HCT116 (cell line): ENCODE measurements at regions not wholly inside any gene's neighbourhood (a gene's known extent, or its start where the extent isn't known, plus 50 kb on each side); places are given as distances from the start of the nearest gene placed in this dataset.

Experiments used
- ATAC-seq: fragments of 200-7000 bp; cut with Tn5 transposase; 2 replicates; pipeline ENCODE4 v1.9.1; 2020; ENCODE audit warnings: mild to moderate bottlenecking, moderate library complexity
- BruUV-seq: library from RNA; stranded (reverse); fragments of 400-500 nt; replicated peaks from 2 replicates; lab custom pipeline; 2021; lab: Mats Ljungman, UMichigan
- CTCF ChIA-PET: fragments of 300-600 bp; sonication (Branson Sonifier 250); formaldehyde crosslinking; loops from one replicate; lab custom pipeline; 2021; ENCODE audit warnings: antibody characterized with exemption; lab: Charles Lee
- POLR2A ChIA-PET: fragments of 300-600, 350-600 bp; sonication (Branson Sonifier 250); formaldehyde crosslinking; loops from one replicate; lab custom pipeline; 2021; ENCODE audit warnings: antibody characterized with exemption; lab: Charles Lee
- RAD21 ChIA-PET, 2 experiments: fragments of 300-600 bp; sonication (Branson Sonifier 250); formaldehyde crosslinking; loops; one replicate each; lab custom pipeline; 2023; ENCODE audit warnings: low total read pairs in 2 of 2; ENCODE audit not compliant: uncharacterized antibody in 2 of 2, unreplicated experiment in 2 of 2, low non-redundant PET in 1 of 2; lab: Charles Lee
- DNase-seq: peaks from one replicate; pipeline ENCODE4 v3.0.0-alpha.2; 2010; ENCODE audit warnings: low read depth, low spot score
- H2AFZ ChIP-seq: fragments of 200-600 bp; shearing (Covaris generic), sonication (generic); 2 replicates; pipeline ENCODE4 v1.6.1; 2017; ENCODE audit warnings: low read depth, mixed run types, mixed read lengths, antibody characterized with exemption, low read length; ENCODE audit not compliant: poor library complexity, severe bottlenecking
- H3K27ac ChIP-seq: 2 replicates; pipeline ENCODE4 v1.5.1; 2012; ENCODE audit warnings: low read depth, low read length
- H3K27me3 ChIP-seq: fragments of 200-600 bp; sonication (generic); 2 replicates; pipeline ENCODE4 v1.6.1; 2016; ENCODE audit warnings: mixed run types, low read length, mixed read lengths; ENCODE audit not compliant: insufficient read depth
- H3K36me3 ChIP-seq, 2 experiments: fragments of 200-500 bp in 1 of 2; fragments of 200-600 bp in 1 of 2; sonication (Bioruptor generic) in 1 of 2; sonication (generic) in 1 of 2; 2 replicates each; pipeline versions ENCODE4 v1.5.1 to v1.6.1; 2014 to 2016; ENCODE audit warnings: low read length in 2 of 2, inconsistent platforms in 1 of 2, mixed read lengths in 1 of 2, mixed run types in 1 of 2; ENCODE audit not compliant: insufficient read depth in 2 of 2, control insufficient read depth in 1 of 2
- H3K4me1 ChIP-seq, 2 experiments: fragments of 200-600 bp in 1 of 2; sonication (generic) in 1 of 2; 2 replicates each; pipeline versions ENCODE4 v1.5.1 to v1.6.1; 2012 to 2017; ENCODE audit warnings: low read length in 2 of 2, inconsistent platforms in 1 of 2, mild to moderate bottlenecking in 1 of 2, mixed read lengths in 1 of 2, mixed run types in 1 of 2, moderate library complexity in 1 of 2; ENCODE audit not compliant: insufficient read depth in 2 of 2, control insufficient read depth in 1 of 2
- H3K4me2 ChIP-seq: fragments of 200-600 bp; sonication (generic); 2 replicates; pipeline ENCODE4 v1.6.1; 2017; ENCODE audit warnings: mixed run types, low read length, mixed read lengths
- H3K4me3 ChIP-seq, 2 experiments: fragments of 200-600 bp in 1 of 2; sonication (generic) in 1 of 2; replicated peaks in 1 of 2; 2 replicates each; pipeline ENCODE4 v1.5.1; 2011 to 2016; ENCODE audit warnings: low read length in 2 of 2, control low read depth in 1 of 2, low read depth in 1 of 2, mild to moderate bottlenecking in 1 of 2, mixed read lengths in 1 of 2, mixed run types in 1 of 2
- H3K79me2 ChIP-seq: fragments of 200-600 bp; sonication (generic); 2 replicates; pipeline ENCODE4 v1.6.1; 2017; ENCODE audit warnings: mild to moderate bottlenecking, mixed run types, low read length, moderate library complexity, mixed read lengths; ENCODE audit not compliant: insufficient read depth
- H3K9ac ChIP-seq: fragments of 200-600 bp; sonication (generic); 2 replicates; pipeline ENCODE4 v1.6.1; 2016; ENCODE audit warnings: low read length, mixed read lengths
- H3K9me2 ChIP-seq: fragments of 200-600 bp; sonication (generic), shearing (Covaris generic); 2 replicates; pipeline ENCODE4 v1.6.1; 2017; ENCODE audit warnings: mixed run types, mild to moderate bottlenecking, moderate library complexity; ENCODE audit not compliant: insufficient read depth
- H3K9me3 ChIP-seq, 2 experiments: fragments of 200-500 bp in 1 of 2; fragments of 200-600 bp in 1 of 2; sonication (Bioruptor generic) in 1 of 2; sonication (generic) in 1 of 2; 2 replicates each; pipeline ENCODE4 v1.6.1; 2014 to 2017; ENCODE audit warnings: low read length in 2 of 2, mixed read lengths in 2 of 2, inconsistent platforms in 1 of 2, low read depth in 1 of 2, mild to moderate bottlenecking in 1 of 2, mixed run types in 1 of 2, moderate library complexity in 1 of 2; ENCODE audit not compliant: control insufficient read depth in 1 of 2, insufficient read depth in 1 of 2
- H4K20me1 ChIP-seq: fragments of 200-600 bp; sonication (generic), shearing (Covaris generic); 2 replicates; pipeline ENCODE4 v1.6.1; 2017; ENCODE audit warnings: mixed run types, mild to moderate bottlenecking, moderate library complexity; ENCODE audit not compliant: insufficient read depth
- CEBPB ChIP-seq: IDR thresholded peaks from 2 replicates; pipeline ENCODE4 v1.6.1; 2012; ENCODE audit warnings: low read depth
- EGR1 ChIP-seq: IDR thresholded peaks from 2 replicates; pipeline ENCODE4 v1.6.1; 2012; ENCODE audit warnings: low read depth
- ELF1 ChIP-seq: IDR thresholded peaks from 2 replicates; pipeline ENCODE4 v1.6.1; 2012; ENCODE audit warnings: low read depth, borderline replicate concordance
- EZH2 ChIP-seq: fragments of 200-600 bp; sonication (generic); IDR thresholded peaks from 2 replicates; pipeline ENCODE4 v1.6.1; 2017; ENCODE audit warnings: antibody characterized with exemption, mixed run types
- FOSL1 ChIP-seq: IDR thresholded peaks from 2 replicates; pipeline ENCODE4 v1.6.1; 2012; ENCODE audit warnings: low read depth
- RAD21 ChIP-seq: IDR thresholded peaks from 2 replicates; pipeline ENCODE4 v1.6.1; 2012; ENCODE audit warnings: low read depth, mild to moderate bottlenecking
- SRF ChIP-seq: IDR thresholded peaks from 2 replicates; pipeline ENCODE4 v1.6.1; 2012; ENCODE audit warnings: low read depth
- TCF7L2 ChIP-seq: IDR thresholded peaks from 2 replicates; pipeline ENCODE4 v1.7.0; 2011; ENCODE audit warnings: borderline replicate concordance, inconsistent platforms; ENCODE audit not compliant: insufficient read depth, insufficient read length; ENCODE audit errors: extremely low read depth
- YY1 ChIP-seq: IDR thresholded peaks from 2 replicates; pipeline ENCODE4 v1.6.1; 2011; ENCODE audit warnings: low read length, low read depth, moderate library complexity, mild to moderate bottlenecking; ENCODE audit not compliant: insufficient replicate concordance; ENCODE audit errors: extremely low read depth
- ZFX ChIP-seq: fragments of 450-650 bp; IDR thresholded peaks from 2 replicates; pipeline ENCODE4 v1.6.1; 2017
- ZNF274 ChIP-seq: fragments of 200-500 bp; sonication (Bioruptor generic); IDR thresholded peaks from 2 replicates; pipeline ENCODE4 v1.6.1; 2014; ENCODE audit warnings: mild to moderate bottlenecking, low read depth, low read length, inconsistent platforms
- intact Hi-C: fragments of 100-400 bp; cut with micrococcal nuclease; formaldehyde crosslinking; loops from 2 replicates; pipeline ENCODE4 v1.10.0; 2022
- TF ChIP-seq, protein P1 (sequence below): IDR thresholded peaks from 2 replicates; pipeline ENCODE4 v1.6.1; 2011; ENCODE audit warnings: mild to moderate bottlenecking, low read length, moderate library complexity; ENCODE audit not compliant: insufficient replicate concordance; ENCODE audit errors: extremely low read depth
- TF ChIP-seq, protein P2 (sequence below): IDR thresholded peaks from 2 replicates; pipeline ENCODE4 v1.6.1; 2012

DNA sequence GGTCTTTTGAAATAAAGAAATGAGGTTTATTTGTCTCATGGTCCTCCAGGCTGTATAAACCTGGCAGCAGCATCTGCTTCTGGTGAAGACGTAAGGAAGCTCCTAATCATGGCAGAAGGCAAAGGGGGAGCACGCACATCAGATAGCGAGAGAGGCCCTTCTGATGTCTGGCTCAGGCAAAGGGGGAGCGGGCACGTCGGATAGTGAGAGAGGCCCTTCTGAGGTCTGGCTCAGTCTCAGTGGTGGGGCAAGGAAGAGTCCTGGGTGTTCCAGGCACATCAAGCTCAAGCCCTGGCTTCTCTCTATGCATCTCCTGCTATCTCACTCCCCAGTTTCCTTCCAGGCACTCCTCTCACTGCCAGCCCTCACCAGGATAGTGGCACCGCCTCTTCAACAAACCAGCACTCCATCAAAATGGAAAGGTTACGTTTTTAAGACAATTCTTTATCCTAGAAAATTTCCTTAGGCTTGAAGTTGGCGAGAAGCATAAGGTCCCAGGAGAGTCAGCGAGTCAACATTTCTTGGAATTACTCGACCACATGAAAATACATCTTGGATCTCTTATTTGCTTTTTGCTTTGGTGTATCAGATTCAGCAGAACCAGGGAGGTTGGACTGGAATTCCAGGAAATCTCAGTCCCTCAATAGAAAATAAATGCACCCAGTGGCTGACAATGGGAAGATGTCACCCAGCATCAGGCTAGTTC, 189.6 kb upstream of the TMEM132C start:
- H3K4me3 ChIP-seq: no peak overlapping the region
- BruUV-seq: no TSS peak

More for the DNA sequence above, 189.6 kb upstream of the TMEM132C start:
- Histone ChIP-seq H3K27ac (no peak overlapping the region), H3K4me1 (no peaks in the 10 kb centered on the region), H3K79me2 (no peaks in the 10 kb centered on the region), H3K9ac (no peak overlapping the region), H3K9me3 (peaks cover 6 to 34% of the 10 kb centered on the region in 2 experiments; a peak in 2 of 4 replicates), H4K20me1 (no peaks in the 10 kb centered on the region), H3K9me2 (no peaks in the 10 kb centered on the region), H2AFZ (no peak overlapping the region), H3K27me3 (no peaks in the 10 kb centered on the region), H3K4me2 (no peak overlapping the region), H3K36me3 (no peaks in the 10 kb centered on the region)
- POLR2A ChIA-PET: no interaction called here
- CTCF ChIA-PET: no interaction called here
- DNase-seq: no peak
- intact Hi-C loops: no loop called here
- ATAC-seq: no peak
- TF ChIP-seq ZNF274 (no peak), EGR1 (no peak), RAD21 (no peak), EZH2 (no peak), ZFX (no peak), YY1 (no peak), SRF (no peak), TCF7L2 (no peak), CEBPB (no peak), FOSL1 (no peak), ELF1 (no peak)
- TF ChIP-seq, protein P1, sequence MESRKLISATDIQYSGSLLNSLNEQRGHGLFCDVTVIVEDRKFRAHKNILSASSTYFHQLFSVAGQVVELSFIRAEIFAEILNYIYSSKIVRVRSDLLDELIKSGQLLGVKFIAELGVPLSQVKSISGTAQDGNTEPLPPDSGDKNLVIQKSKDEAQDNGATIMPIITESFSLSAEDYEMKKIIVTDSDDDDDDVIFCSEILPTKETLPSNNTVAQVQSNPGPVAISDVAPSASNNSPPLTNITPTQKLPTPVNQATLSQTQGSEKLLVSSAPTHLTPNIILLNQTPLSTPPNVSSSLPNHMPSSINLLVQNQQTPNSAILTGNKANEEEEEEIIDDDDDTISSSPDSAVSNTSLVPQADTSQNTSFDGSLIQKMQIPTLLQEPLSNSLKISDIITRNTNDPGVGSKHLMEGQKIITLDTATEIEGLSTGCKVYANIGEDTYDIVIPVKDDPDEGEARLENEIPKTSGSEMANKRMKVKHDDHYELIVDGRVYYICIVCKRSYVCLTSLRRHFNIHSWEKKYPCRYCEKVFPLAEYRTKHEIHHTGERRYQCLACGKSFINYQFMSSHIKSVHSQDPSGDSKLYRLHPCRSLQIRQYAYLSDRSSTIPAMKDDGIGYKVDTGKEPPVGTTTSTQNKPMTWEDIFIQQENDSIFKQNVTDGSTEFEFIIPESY: no peak
- TF ChIP-seq, protein P2, sequence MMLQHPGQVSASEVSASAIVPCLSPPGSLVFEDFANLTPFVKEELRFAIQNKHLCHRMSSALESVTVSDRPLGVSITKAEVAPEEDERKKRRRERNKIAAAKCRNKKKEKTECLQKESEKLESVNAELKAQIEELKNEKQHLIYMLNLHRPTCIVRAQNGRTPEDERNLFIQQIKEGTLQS: no peak
- RAD21 ChIA-PET: no interaction called here
